ENCODE measurements at regions not wholly inside any gene's neighbourhood (a gene's known extent, or its start where the extent isn't known, plus 50 kb on each side); places are given as distances from the start of the nearest gene placed in this dataset.

GRCh38 chr2:147177071-147177857 lies 667.6 kb upstream of the ACVR2A start (continued):
- TF ChIP-seq CTCF (IDR thresholded peaks at IDR 0.05 in 2 of 3, conservative IDR thresholded peaks at IDR 0.05 in 1 of 3; ENCODE audit: borderline replicate concordance in 1 of 3, insufficient read depth in 1 of 3, low read depth in 2 of 3, low read length in 2 of 3) = no peak
- TF ChIP-seq CBX3 (IDR thresholded peaks at IDR 0.05; ENCODE audit: low read depth) = no peak

- H2AFZ ChIP-seq (ENCODE audit: low read depth, low read length, poor library complexity, severe bottlenecking) = no peak overlapping the region
- ChIA-PET RAD21 (ENCODE audit: low non-redundant PET in 1 of 2, low total read pairs in 2 of 2, uncharacterized antibody in 2 of 2, unreplicated experiment in 2 of 2) (no interaction called here), POLR2A (no interaction called here), CTCF (no interaction called here)
- TF ChIP-seq FOSL1 (IDR thresholded peaks at IDR 0.05; ENCODE audit: low read depth) (no peak), TCF7L2 (IDR thresholded peaks at IDR 0.05; ENCODE audit: borderline replicate concordance, extremely low read depth, insufficient read depth, insufficient read length) (no peak), EGR1 (IDR thresholded peaks at IDR 0.05; ENCODE audit: low read depth) (no peak), MAX (IDR thresholded peaks at IDR 0.05) (no peak), REST (IDR thresholded peaks at IDR 0.05; ENCODE audit: low read depth) (no peak), ATF3 (IDR thresholded peaks at IDR 0.05) (no peak), CEBPB (IDR thresholded peaks at IDR 0.05; ENCODE audit: low read depth) (no peak), EZH2 (IDR thresholded peaks at IDR 0.05) (no peak), SIN3A (IDR thresholded peaks at IDR 0.05; ENCODE audit: low read depth) (no peak)
- H3K36me3 ChIP-seq (ENCODE audit: control insufficient read depth in 1 of 2, insufficient read depth in 2 of 2, low read length in 2 of 2) = no peaks in the 10 kb centered on the region
- H3K27ac ChIP-seq (ENCODE audit: low read depth, low read length) = no peak overlapping the region
- no peaks in the 10 kb centered on the region for H3K27me3 ChIP-seq (ENCODE audit: insufficient read depth, low read length)
- no peak overlapping the region for H3K9ac ChIP-seq (ENCODE audit: low read length)
- no peak for ATAC-seq
- H3K4me2 ChIP-seq (ENCODE audit: low read length) = no peak overlapping the region
- no peaks in the 10 kb centered on the region for H3K9me3 ChIP-seq (ENCODE audit: control insufficient read depth in 1 of 2, insufficient read depth in 1 of 2, low read depth in 1 of 2, low read length in 2 of 2)
- intact Hi-C loops (cut with micrococcal nuclease) = no loop called here
- H4K20me1 ChIP-seq (ENCODE audit: insufficient read depth) = no peaks in the 10 kb centered on the region
- no peak for DNase-seq (ENCODE audit: low read depth, low spot score)
- no peak overlapping the region for H3K4me3 ChIP-seq (replicated peaks in 1 of 2; ENCODE audit: low read depth in 1 of 2, low read length in 2 of 2)
- no peaks in the 10 kb centered on the region for H3K9me2 ChIP-seq (ENCODE audit: insufficient read depth)
- no peaks in the 10 kb centered on the region for H3K4me1 ChIP-seq (ENCODE audit: control insufficient read depth in 1 of 2, insufficient read depth in 2 of 2, low read length in 2 of 2)
- no peaks in the 10 kb centered on the region for H3K79me2 ChIP-seq (ENCODE audit: insufficient read depth, low read length)
- no TSS peak for BruUV-seq (replicated peaks)
Observed at GRCh38 chr2:147174824-147175254, 670.0 kb upstream of the ACVR2A start.
